Endothelial cell of umbilical vein (primary cell): ENCODE measurements at regions not wholly inside any gene's neighbourhood (a gene's known extent, or its start where the extent isn't known, plus 50 kb on each side); places are given as distances from the start of the nearest gene placed in this dataset.
"Not testable (repeated sequence)": the region's sequence is repeated elsewhere in the genome, so short reads cannot be mapped to it uniquely, and the experiment has no call there.

Experiments used
- BruUV-seq: library from RNA; stranded (reverse); fragments of 400-500 nt; replicated peaks from 2 replicates; lab custom pipeline; 2021; lab: Mats Ljungman, UMichigan
- CTCF ChIA-PET: fragments of 300-600, 350-600 bp; sonication (Branson Sonifier 250); formaldehyde crosslinking; loops from one replicate; lab custom pipeline; 2021; ENCODE audit warnings: antibody characterized with exemption, inconsistent platforms; lab: Charles Lee
- POLR2A ChIA-PET: fragments of 300-600, 350-600 bp; sonication (Branson Sonifier 250); formaldehyde crosslinking; loops from one replicate; lab custom pipeline; 2021; ENCODE audit warnings: antibody characterized with exemption, inconsistent platforms; lab: Charles Lee
- DNase-seq: peaks from one replicate; pipeline ENCODE4 v3.0.0-alpha.2; 2011; ENCODE audit warnings: low read depth, low spot score
- FAIRE-seq: peaks from 2 replicates; lab custom pipeline; 2011; peaks lifted over from hg19 to GRCh38; lab: Jason Lieb, UNC
- H2AFZ ChIP-seq: 2 replicates; pipeline ENCODE4 v1.6.0; 2012; ENCODE audit warnings: low read depth, low read length, control low read depth, inconsistent platforms
- H3K27ac ChIP-seq: 2 replicates; pipeline ENCODE4 v1.5.1; 2011; ENCODE audit warnings: low read depth, mild to moderate bottlenecking, control low read depth, low read length, moderate library complexity; ENCODE audit not compliant: insufficient read depth
- H3K27me3 ChIP-seq, 2 experiments: 2 replicates each; pipeline versions ENCODE4 v1.6.0 to v1.6.1; 2011; ENCODE audit warnings: low read length in 2 of 2, mixed read lengths in 1 of 2; ENCODE audit not compliant: control insufficient read depth in 2 of 2, insufficient read depth in 2 of 2
- H3K36me3 ChIP-seq, 2 experiments: 2 replicates in 1 of 2; 3 replicates in 1 of 2; pipeline ENCODE4 v1.5.1; 2011; ENCODE audit warnings: low read length in 2 of 2, mild to moderate bottlenecking in 1 of 2, moderate library complexity in 1 of 2; ENCODE audit not compliant: control insufficient read depth in 2 of 2, insufficient read depth in 2 of 2; ENCODE audit errors: extremely low read depth in 1 of 2
- H3K4me1 ChIP-seq: 3 replicates; pipeline ENCODE4 v1.5.1; 2011; ENCODE audit warnings: mild to moderate bottlenecking, low read length; ENCODE audit not compliant: control insufficient read depth, insufficient read depth; ENCODE audit errors: extremely low read depth
- H3K4me2 ChIP-seq: 2 replicates; pipeline ENCODE4 v1.6.1; 2011; ENCODE audit warnings: low read length, control low read depth, mixed read lengths; ENCODE audit not compliant: insufficient read depth
- H3K4me3 ChIP-seq, 3 experiments: fragments of 200-600 bp in 1 of 3; sonication (generic), shearing (Covaris generic) in 1 of 3; replicated peaks in 1 of 3; 2 replicates each; pipeline ENCODE4 v1.5.1; 2011 to 2016; ENCODE audit warnings: control low read depth in 3 of 3, low read length in 3 of 3, mild to moderate bottlenecking in 2 of 3, inconsistent platforms in 1 of 3, low read depth in 1 of 3, moderate library complexity in 1 of 3; ENCODE audit not compliant: insufficient read depth in 1 of 3
- H3K79me2 ChIP-seq: 2 replicates; pipeline ENCODE4 v1.6.0; 2012; ENCODE audit warnings: low read length, inconsistent platforms; ENCODE audit not compliant: control insufficient read depth, insufficient read depth
- H3K9ac ChIP-seq: replicated peaks from 2 replicates; pipeline ENCODE3; 2011; ENCODE audit warnings: low read length, control low read depth; ENCODE audit not compliant: insufficient read depth; ENCODE audit errors: extremely low read depth
- H3K9me1 ChIP-seq: replicated peaks from 3 replicates; pipeline ENCODE4 v1.6.0; 2011; ENCODE audit warnings: mild to moderate bottlenecking, low read length; ENCODE audit not compliant: control insufficient read depth, insufficient read depth; ENCODE audit errors: extremely low read depth
- H3K9me3 ChIP-seq: replicated peaks from 2 replicates; pipeline ENCODE4 v1.5.1; 2012; ENCODE audit warnings: low read length, inconsistent platforms; ENCODE audit not compliant: control insufficient read depth, insufficient read depth
- H4K20me1 ChIP-seq: replicated peaks from 2 replicates; pipeline ENCODE3; 2011; ENCODE audit warnings: mild to moderate bottlenecking, low read length; ENCODE audit not compliant: control insufficient read depth, insufficient read depth; ENCODE audit errors: extremely low read depth
- dilution Hi-C: fragments of 300-500 bp; cut with MboI; formaldehyde crosslinking; loops from one replicate; pipeline ENCODE4 v1.15.0; 2019; ENCODE audit warnings: low sequenced_read_pairs; ENCODE audit not compliant: extremely low pct_ligation_motif_present
- intact Hi-C: fragments of 100-400 bp; cut with micrococcal nuclease; formaldehyde crosslinking; loops from one replicate; pipeline ENCODE4 v1.10.0; 2022

DNA sequence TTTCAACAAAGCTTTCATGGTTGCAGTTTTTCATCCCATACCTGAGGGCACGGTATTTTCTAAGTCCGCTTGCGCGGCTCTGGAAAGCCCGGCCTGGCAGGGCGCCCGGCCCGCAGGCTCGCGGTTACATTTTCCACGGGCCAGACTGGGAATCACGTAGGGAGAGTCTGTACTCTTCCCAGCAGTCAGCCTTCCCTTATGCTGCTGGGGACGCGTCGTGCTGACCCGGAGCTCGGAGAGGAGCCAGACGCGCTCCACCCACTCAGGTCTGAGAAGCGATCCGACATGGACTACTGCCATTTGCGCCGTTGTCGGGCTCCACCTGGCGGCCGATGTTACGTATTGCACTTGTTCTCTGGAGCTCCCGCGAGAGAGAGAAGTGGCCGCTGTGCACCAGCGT lies 435.9 kb downstream of the SPATA31A1 start:
- H3K4me1 ChIP-seq, H3K27me3 ChIP-seq, CTCF ChIA-PET, H3K27ac ChIP-seq, H3K9ac ChIP-seq, BruUV-seq, POLR2A ChIA-PET, H3K9me1 ChIP-seq, DNase-seq, H4K20me1 ChIP-seq, H3K79me2 ChIP-seq, H2AFZ ChIP-seq, H3K9me3 ChIP-seq, dilution Hi-C loops, H3K36me3 ChIP-seq, intact Hi-C loops, H3K4me2 ChIP-seq: not testable (repeated sequence)
- peak overlapping the region in 1 of 3 experiments; percentile 14 for H3K4me3 ChIP-seq
- FAIRE-seq: peak; percentile 93

DNA sequence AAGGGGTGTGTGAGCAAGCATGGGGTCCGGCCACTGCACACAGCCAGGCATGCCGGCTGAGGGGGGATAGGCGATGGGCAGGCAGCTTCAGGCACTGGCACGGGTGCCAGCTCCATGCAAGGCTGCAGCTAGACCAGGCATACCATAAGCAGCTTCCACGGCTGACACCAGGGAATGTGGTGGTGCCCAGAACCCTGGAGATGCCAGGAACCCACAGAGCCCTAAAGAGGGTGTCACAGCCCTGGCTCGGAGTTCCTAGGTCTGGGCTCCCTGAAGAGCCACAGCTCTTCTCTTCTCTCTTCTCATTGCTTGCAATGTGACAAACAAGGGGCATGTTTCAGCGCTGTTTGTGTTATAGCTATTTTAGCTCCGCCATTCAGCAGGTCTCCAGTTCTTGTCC lies 442.5 kb downstream of the SPATA31A1 start:
- H3K9me1 ChIP-seq, H3K4me2 ChIP-seq, H2AFZ ChIP-seq, FAIRE-seq, intact Hi-C loops, H3K9me3 ChIP-seq, H3K27me3 ChIP-seq, H3K4me1 ChIP-seq, DNase-seq, H3K4me3 ChIP-seq, H4K20me1 ChIP-seq, H3K27ac ChIP-seq, CTCF ChIA-PET, BruUV-seq, dilution Hi-C loops, H3K9ac ChIP-seq, H3K79me2 ChIP-seq, POLR2A ChIA-PET, H3K36me3 ChIP-seq: not testable (repeated sequence)

DNA sequence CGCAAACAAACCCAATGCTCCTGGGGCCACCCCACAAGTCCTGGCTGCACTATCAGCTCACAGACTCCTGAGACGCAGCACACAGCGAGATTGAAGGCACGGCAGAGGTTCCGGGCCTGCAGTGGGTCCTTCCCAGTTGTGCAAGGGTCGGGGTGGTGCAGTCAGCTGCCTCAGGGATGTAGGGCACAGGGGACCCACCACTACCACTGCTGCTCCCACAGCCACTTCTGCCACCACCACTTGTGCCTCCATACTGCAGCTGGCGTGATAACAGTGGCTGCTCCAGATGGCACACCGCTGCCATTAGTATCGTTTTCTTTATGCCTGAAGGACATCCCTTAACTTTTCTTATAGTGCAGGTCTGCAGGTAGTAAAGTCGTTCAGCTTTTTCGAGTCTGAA lies 443.8 kb downstream of the SPATA31A1 start:
- H3K9ac ChIP-seq, H3K27ac ChIP-seq, H3K4me2 ChIP-seq, H3K36me3 ChIP-seq, POLR2A ChIA-PET, H3K4me1 ChIP-seq, intact Hi-C loops, H3K9me1 ChIP-seq, BruUV-seq, H4K20me1 ChIP-seq, CTCF ChIA-PET, dilution Hi-C loops, H3K9me3 ChIP-seq, H3K4me3 ChIP-seq, H2AFZ ChIP-seq, DNase-seq, H3K27me3 ChIP-seq, FAIRE-seq, H3K79me2 ChIP-seq: not testable (repeated sequence)

DNA sequence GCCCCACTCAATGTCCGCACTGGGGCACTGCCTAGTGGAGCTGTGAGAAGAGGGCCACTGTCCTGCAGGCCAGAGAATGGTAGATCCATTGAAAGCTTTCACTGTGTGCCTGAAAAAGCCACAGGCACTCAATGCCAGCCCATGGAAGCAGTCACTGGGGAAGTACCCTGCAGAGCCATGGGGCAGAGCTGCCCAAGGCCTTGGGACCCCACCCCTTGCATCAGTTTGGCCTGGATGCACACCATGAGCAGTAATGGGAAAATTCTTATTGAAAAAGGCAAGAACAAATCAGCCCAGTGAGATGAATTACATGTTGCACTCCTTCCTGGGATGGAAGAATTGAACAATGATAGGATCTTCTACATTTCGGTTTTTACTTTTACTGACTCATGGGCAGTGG lies 447.1 kb downstream of the SPATA31A1 start:
- H2AFZ ChIP-seq, FAIRE-seq, H3K4me1 ChIP-seq, H3K4me2 ChIP-seq, H4K20me1 ChIP-seq, intact Hi-C loops, DNase-seq, H3K36me3 ChIP-seq, H3K27ac ChIP-seq, H3K9me3 ChIP-seq, BruUV-seq, POLR2A ChIA-PET, CTCF ChIA-PET, H3K9ac ChIP-seq, H3K27me3 ChIP-seq, H3K9me1 ChIP-seq, H3K79me2 ChIP-seq, dilution Hi-C loops, H3K4me3 ChIP-seq: not testable (repeated sequence)
